ENCODE measurements at regions not wholly inside any gene's neighbourhood (a gene's known extent, or its start where the extent isn't known, plus 50 kb on each side); places are given as distances from the start of the nearest gene placed in this dataset.

- ATAC-seq (ENCODE audit: low read depth), result no peak
- Histone ChIP-seq H3K9me3 (ENCODE audit: severe bottlenecking) (no peaks in the 10 kb centered on the region), H3K27me3 (ENCODE audit: insufficient read depth, poor library complexity, severe bottlenecking) (peaks cover 37% of the 10 kb centered on the region), H3K27ac (ENCODE audit: poor library complexity, severe bottlenecking) (no peak overlapping the region), H3K4me3 (ENCODE audit: severe bottlenecking) (no peak overlapping the region), H3K36me3 (ENCODE audit: low read depth) (no peaks in the 10 kb centered on the region), H3K4me1 (ENCODE audit: insufficient read depth, poor library complexity, severe bottlenecking) (no peaks in the 10 kb centered on the region)
- TF ChIP-seq, protein P1, sequence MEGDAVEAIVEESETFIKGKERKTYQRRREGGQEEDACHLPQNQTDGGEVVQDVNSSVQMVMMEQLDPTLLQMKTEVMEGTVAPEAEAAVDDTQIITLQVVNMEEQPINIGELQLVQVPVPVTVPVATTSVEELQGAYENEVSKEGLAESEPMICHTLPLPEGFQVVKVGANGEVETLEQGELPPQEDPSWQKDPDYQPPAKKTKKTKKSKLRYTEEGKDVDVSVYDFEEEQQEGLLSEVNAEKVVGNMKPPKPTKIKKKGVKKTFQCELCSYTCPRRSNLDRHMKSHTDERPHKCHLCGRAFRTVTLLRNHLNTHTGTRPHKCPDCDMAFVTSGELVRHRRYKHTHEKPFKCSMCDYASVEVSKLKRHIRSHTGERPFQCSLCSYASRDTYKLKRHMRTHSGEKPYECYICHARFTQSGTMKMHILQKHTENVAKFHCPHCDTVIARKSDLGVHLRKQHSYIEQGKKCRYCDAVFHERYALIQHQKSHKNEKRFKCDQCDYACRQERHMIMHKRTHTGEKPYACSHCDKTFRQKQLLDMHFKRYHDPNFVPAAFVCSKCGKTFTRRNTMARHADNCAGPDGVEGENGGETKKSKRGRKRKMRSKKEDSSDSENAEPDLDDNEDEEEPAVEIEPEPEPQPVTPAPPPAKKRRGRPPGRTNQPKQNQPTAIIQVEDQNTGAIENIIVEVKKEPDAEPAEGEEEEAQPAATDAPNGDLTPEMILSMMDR (IDR thresholded peaks at IDR 0.05; ENCODE audit: poor library complexity, severe bottlenecking), result no peak
- no peak for DNase-seq (ENCODE audit: low spot score)
Observed at GRCh38 chr17:77767148-77767547, 191.4 kb upstream of the TNRC6C start.

GRCh38 chr17:77768248-77768852 is 190.2 kb upstream of the TNRC6C start:
- Histone ChIP-seq H3K27me3 (ENCODE audit: insufficient read depth, poor library complexity, severe bottlenecking) (peaks cover 37% of the 10 kb centered on the region), H3K9me3 (ENCODE audit: severe bottlenecking) (no peaks in the 10 kb centered on the region), H3K27ac (ENCODE audit: poor library complexity, severe bottlenecking) (no peak overlapping the region), H3K36me3 (ENCODE audit: low read depth) (no peaks in the 10 kb centered on the region), H3K4me1 (ENCODE audit: insufficient read depth, poor library complexity, severe bottlenecking) (no peaks in the 10 kb centered on the region), H3K4me3 (ENCODE audit: severe bottlenecking) (no peak overlapping the region)
- DNase-seq (ENCODE audit: low spot score) (no peak), ATAC-seq (ENCODE audit: low read depth) (peak; percentile 51)
- TF ChIP-seq, protein P1 (IDR thresholded peaks at IDR 0.05; ENCODE audit: poor library complexity, severe bottlenecking), result no peak

GRCh38 chr17:77769215-77769614 is 189.3 kb upstream of the TNRC6C start:
- Histone ChIP-seq H3K4me1 (ENCODE audit: insufficient read depth, poor library complexity, severe bottlenecking) (no peaks in the 10 kb centered on the region), H3K36me3 (ENCODE audit: low read depth) (no peaks in the 10 kb centered on the region), H3K9me3 (ENCODE audit: severe bottlenecking) (no peaks in the 10 kb centered on the region), H3K27me3 (ENCODE audit: insufficient read depth, poor library complexity, severe bottlenecking) (peaks cover 37% of the 10 kb centered on the region), H3K27ac (ENCODE audit: poor library complexity, severe bottlenecking) (no peak overlapping the region), H3K4me3 (ENCODE audit: severe bottlenecking) (no peak overlapping the region)
- TF ChIP-seq, protein P1 (IDR thresholded peaks at IDR 0.05; ENCODE audit: poor library complexity, severe bottlenecking), result no peak
- ATAC-seq (ENCODE audit: low read depth), result no peak
- DNase-seq (ENCODE audit: low spot score), result no peak

DNA sequence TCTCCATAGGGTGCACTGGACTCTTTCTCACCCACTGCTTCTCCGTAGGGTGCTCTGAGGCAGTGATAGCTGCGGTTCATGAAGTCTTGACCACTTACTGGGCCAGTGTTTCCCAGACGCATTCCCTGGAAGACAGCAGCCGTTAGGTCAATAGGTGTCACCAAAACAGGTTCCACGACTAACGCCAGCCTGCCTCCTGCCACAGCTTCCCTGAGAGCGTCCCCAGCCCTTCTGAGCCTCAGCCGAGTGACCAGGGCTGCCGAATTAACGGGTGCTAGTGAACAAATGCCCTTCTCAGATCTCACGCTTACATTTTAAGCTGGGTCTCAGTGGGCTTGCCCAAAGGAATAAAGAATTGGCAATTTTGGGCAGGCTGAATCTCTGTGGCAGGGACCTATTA is 188.7 kb upstream of the TNRC6C start:
- no peak for ATAC-seq (ENCODE audit: low read depth)
- Histone ChIP-seq H3K36me3 (ENCODE audit: low read depth) (no peaks in the 10 kb centered on the region), H3K9me3 (ENCODE audit: severe bottlenecking) (no peaks in the 10 kb centered on the region), H3K27ac (ENCODE audit: poor library complexity, severe bottlenecking) (no peak overlapping the region), H3K4me3 (ENCODE audit: severe bottlenecking) (no peak overlapping the region), H3K4me1 (ENCODE audit: insufficient read depth, poor library complexity, severe bottlenecking) (no peaks in the 10 kb centered on the region), H3K27me3 (ENCODE audit: insufficient read depth, poor library complexity, severe bottlenecking) (peaks cover 37% of the 10 kb centered on the region)
- TF ChIP-seq, protein P1 (IDR thresholded peaks at IDR 0.05; ENCODE audit: poor library complexity, severe bottlenecking), result no peak
- DNase-seq (ENCODE audit: low spot score), result no peak

DNA sequence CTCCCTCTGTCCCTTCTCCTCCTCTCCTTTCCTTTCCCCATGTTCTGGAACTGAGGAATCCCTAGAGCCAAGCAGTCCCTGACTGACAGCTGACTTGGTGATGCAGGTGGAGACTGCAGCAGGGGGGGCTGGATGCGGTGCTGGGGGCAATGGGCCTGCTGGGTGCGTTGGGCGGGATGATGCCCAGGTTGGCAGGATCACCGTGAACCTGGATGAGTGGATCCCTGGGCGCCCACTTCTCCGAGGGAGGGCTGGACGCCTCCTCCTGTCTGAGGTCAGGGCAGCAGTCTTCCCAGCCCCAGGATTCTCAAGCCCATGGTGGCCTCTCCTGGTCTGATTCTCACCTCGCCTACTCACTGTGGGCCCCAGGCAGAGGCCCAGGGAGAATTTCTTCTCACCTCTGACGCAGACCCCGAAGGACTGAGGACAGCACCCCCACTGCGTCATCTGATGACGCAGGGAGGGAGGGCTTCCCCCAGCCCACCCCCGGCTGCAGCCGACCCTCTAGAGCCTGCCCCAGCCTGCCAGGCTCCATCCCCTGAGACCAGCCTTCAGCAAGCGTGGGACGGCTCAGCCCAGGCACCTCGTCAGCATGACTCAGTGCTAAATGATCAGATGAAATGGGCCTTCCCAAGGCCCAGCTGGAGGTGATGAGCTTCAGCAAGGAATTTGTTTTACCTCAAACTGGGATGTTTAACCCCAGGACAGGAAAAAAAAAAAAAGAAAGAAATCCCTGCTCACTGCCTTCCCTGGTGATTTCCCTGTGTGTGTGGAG is 188.0 kb upstream of the TNRC6C start:
- H3K4me1 ChIP-seq (ENCODE audit: insufficient read depth, poor library complexity, severe bottlenecking), result no peaks in the 10 kb centered on the region
- peak; percentile 39; the same call in 1 of the 3 replicates for ATAC-seq (ENCODE audit: low read depth)
- H3K9me3 ChIP-seq (ENCODE audit: severe bottlenecking), result no peaks in the 10 kb centered on the region
- peaks cover 37% of the 10 kb centered on the region for H3K27me3 ChIP-seq (ENCODE audit: insufficient read depth, poor library complexity, severe bottlenecking)
- TF ChIP-seq, protein P1 (IDR thresholded peaks at IDR 0.05; ENCODE audit: poor library complexity, severe bottlenecking), result no peak
- no peak for DNase-seq (ENCODE audit: low spot score)
- H3K4me3 ChIP-seq (ENCODE audit: severe bottlenecking), result no peak overlapping the region
- no peaks in the 10 kb centered on the region for H3K36me3 ChIP-seq (ENCODE audit: low read depth)
- H3K27ac ChIP-seq (ENCODE audit: poor library complexity, severe bottlenecking), result no peak overlapping the region

All from RWPE2 (cell line).